NOMO-1 (cell line): ENCODE measurements at regions not wholly inside any gene's neighbourhood (a gene's known extent, or its start where the extent isn't known, plus 50 kb on each side); places are given as distances from the start of the nearest gene placed in this dataset.
A peak's percentile ranks its signal among the peaks of the same experiment; 100 is the strongest.

Source experiments
- DNase-seq, 2 experiments: peaks; one replicate each; lab custom pipeline; 2025; ENCODE audit not compliant: unreplicated experiment in 2 of 2; lab: John Stamatoyannopoulos, UW

- DNase-seq: no peak
Measured at GRCh38 chr6:169341065-169341464, 87.4 kb upstream of the THBS2 start.

DNA sequence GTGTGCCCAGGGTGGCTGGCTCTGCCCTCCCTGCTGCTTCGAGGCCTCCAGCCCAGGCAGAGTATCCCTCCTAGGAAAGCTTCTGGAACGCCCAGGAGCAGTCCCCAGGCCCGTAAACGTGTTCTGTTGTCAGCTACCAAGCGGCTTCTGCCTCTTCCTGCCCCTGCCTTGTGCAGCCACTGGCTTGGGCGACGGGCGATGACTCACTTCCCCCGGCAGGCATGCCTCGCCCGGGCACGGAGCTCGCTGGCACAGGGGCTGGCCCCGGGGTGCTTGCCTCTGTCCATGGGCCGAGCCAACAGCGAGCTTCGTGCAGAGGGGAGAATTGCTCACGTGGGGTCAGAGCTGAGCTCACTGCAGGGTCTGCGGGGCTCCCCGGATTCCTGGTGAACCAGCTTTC lies 86.7 kb upstream of the THBS2 start:
- no peak for DNase-seq

- no peak for DNase-seq
Measured at GRCh38 chr6:169339731-169340309, 86.2 kb upstream of the THBS2 start.

- no peak for DNase-seq
Measured at GRCh38 chr6:169339025-169339424, 85.4 kb upstream of the THBS2 start.

DNA sequence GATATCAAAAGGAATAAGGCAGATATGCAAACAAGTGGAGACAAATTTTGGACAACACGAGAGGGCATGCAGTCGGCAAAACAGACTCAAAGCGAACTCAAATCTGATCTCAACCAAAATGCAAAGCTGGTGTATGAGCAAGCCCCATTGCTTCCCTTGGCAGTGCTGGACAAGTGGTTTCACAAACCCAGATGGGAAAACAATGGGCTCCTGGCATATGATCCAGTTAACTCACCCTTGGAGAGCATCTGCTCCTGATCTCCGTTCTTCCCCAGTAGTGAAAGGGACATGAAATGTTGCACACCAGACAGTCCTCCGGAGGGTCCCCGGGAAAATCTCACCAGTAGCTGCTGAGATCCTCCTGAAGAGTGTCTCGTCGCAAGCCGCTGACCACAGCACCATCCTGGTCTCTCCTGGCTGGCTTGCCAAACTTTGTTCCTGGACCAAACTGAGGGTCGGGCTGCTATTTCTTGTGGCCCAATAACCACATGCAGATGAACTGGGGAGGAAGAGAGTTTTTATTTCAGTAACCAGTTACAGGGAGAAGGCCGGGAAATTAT lies 84.3 kb upstream of the THBS2 start:
- DNase-seq: no peak

DNA sequence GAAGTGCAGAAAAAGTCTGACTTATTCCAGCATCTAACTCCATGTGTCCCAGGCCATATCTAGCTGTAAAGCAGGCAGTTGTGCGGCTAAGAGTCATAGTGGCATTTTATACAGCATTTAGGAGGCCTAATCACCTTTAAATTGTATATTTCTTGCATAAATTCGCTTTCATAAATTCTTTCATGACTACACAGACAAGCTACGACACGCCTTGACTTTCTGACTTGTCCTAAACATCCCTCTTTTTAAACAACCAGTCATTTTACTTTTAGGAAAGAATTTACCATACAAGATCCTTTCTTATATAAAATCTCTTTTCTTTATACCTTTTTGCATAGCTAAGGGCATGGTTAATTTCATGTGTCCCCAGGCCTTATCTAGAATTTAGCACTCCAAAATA lies 81.7 kb upstream of the THBS2 start:
- no peak for DNase-seq

DNA sequence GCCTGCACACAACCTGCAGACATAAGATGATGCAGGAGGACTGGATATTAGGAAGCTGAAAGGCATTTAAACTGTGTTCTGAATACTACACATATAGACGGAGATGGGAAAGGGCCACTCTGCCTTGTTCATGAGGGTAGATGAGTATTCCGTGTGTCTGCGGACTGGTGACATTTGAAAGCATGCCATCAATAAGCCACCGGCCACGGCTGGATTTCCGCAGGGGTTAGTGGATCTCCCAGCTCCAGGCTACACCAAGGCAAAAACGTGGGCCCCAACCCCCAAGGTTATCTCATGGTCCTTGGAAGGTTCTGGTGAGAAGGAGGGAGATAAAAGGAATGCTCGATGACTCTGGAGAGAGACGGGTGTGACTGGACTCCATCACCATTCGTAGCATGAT lies 78.6 kb upstream of the THBS2 start:
- DNase-seq: no peak

DNA sequence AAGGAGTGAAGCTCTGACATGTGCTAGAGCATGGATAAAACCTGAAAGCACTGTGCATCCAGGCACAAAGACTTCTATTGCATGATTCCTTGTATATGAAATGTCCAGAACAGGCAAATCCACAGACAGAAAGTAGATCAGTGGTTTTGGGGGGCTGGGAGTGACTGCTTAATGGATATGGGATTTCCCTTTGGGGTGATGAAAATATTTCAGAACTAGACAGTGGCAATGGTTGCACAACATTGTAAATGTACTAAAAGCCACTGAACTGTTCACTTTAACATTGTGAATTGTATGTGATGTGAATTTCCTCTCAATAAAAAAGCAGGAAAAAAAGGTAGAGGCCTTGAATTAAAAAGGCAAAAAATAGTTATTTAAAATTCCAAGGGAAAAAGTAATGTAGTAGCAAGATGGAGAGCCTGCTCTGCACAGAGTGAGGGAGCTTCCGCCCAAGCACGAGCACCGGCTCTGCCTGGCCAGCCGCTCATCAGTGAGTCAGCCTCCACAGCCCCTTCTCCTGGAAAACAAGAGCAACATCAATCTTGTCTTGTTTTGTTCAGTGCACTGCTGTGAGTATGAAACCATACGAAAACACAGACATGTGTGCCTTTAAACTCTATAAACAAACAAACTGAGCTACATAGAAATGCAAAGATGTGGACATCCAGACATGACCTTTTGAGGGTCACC lies 74.6 kb upstream of the THBS2 start:
- DNase-seq: no peak

DNA sequence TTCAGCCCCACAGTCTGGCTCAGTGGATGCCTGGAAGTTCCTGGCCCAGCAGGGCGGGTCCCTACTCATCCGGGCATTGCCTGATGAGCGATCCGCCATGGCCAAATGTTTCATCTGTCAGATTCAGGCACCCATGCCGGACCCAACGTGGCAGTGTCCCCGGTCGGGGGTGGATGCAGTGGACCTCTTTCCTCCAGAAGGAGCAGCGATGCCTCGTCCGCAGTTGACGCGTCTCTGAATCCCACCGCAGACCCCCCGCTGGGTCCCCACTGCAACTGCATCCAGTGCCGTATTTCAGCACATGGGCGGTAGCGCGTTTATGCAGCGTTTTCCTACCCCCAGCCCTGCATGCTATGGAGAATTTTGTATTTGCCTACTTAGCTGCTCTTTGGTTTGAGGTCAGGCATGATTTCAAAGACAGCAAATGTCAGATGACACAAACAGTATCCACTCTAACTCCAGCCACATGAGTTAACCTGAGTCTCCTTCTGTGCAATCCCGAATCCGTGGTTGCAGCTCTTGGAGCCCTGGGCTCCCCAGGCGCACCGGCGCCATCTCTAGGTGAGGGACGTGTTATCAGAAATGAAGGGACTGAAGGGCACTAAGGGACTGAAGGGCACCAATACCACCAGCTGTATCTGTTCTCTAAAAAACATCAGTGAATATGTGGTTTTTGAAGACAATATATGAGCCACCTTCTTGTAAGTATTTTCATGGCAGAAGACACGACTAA lies 72.6 kb upstream of the THBS2 start:
- peak in 1 of 2 experiments; percentile 13 for DNase-seq

DNA sequence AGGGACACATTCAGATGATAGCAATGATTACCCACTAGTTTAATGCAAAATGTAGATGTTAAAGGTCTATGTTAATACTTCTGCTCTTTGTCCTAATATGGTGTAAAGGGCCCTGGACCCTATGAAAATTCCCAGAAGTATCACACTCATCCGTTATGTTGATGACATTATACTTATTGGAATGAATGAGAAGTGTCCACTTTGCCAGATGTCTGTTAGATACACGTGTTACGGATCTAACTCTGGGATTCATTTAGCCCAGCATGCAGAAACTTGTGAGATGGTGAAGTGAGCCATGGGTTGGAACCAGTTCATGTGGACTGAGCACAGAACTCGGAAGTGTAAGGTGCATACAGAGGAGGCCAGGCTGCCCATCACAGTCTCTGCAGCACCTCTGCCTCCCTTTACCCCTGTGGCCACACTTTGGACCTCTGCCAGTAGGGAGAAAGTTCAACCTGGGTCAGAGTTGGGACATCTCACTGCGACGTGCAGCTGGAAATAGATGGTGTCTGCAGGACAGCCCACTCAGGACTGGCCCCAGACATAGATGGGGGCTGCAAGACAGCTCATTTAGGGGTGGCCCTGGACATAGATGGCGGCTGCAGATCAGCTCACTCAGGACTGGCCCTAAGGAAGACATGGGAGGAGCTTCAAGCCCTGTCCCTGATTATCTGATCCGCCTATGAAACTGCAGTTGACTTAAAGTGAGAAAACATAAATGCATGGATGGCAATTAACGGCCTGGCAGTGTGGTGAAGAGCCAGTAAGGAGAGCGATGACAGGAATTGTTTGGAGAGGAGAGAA lies 71.2 kb upstream of the THBS2 start:
- DNase-seq: no peak

- no peak for DNase-seq
Measured at GRCh38 chr6:169324086-169324485, 70.4 kb upstream of the THBS2 start.

- no peak for DNase-seq
Measured at GRCh38 chr6:169323221-169323620, 69.6 kb upstream of the THBS2 start.

GRCh38 chr6:169321546-169321945 lies 67.9 kb upstream of the THBS2 start:
- no peak for DNase-seq

GRCh38 chr6:169320013-169320412 lies 66.4 kb upstream of the THBS2 start:
- DNase-seq: no peak

DNA sequence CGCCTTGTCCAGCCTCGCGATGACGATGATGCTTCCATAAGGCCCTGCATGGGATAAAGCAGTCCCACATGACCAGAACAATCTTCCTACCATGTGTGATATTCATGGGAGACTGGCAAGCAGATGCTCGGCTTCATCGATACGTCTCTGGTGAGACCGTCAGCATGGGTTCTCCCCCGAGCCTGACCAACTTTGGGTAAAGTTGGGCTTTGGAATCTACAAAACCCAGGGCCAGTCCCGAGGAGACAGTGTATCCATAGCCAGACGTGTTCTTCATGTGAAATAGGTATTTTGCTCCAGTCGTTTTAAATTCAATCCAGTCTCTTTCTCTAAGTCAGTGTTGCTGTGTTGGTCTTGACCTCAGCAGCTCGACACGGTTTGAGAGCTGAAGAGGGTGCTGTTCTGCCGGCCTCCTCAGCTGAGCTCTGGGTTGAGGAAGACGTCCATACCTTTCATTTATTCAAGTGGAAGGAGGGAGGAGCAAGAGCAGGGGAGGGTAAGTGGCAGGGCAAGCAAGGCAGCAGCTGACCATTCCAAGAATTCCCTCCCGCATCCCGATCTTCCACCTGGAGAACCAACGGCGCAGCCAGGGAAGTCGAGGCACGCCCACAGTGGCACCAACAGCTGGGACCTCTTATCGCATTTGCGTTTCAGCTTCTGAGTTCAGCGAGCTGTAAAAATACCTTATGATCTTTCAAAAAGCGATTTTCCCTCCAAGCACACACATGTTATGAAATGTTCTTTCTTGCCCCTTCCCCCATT lies 64.0 kb upstream of the THBS2 start:
- no peak for DNase-seq

DNA sequence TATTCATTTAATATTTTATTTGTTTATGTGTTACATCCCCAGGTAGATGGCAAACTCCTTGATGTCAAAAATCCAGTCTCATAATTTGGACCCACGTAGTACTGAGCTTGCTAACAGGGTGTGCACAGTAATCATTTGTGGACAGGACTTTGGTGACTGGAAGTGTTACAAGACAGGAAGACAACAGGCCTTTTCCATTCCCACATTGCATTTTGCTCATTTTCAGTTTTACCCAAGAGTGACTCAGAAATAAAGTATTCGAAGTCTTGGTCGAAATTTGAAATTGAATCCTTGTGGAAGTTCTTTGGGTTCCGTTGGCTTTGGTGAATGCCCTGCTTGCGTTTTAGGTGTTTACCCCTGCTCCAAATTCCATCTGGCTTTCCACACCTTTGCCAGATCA lies 63.0 kb upstream of the THBS2 start:
- DNase-seq: no peak

GRCh38 chr6:169315830-169316614 lies 62.4 kb upstream of the THBS2 start:
- no peak for DNase-seq

DNA sequence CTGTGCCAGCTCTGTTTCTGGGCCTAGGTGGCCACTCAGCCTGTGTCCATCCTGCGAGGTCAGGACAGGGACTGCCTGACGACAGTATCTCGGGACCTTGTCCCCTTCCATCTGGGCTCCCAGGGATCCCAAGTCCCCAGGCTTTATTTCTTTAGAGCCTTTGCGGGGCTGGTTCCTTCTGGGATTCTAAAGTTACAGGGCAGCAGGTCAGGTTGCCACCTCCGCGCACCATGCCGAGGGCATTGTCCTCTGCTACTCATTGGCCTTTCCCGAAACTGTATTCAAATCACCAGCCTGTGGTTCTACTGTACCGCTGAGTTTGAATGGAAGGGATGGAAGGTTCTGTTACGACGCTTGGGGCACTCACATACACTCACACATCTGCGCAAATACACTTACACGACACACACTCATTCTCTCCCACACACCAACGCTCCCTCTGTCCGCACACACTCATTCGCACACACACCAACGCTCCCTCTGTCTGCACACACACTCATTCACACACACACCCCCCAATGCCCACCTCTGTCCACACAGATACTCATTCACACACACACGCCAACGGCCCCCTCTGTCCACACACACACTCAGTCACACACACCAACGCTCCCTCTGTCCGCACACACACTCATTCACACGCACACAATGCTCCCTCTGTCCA lies 59.8 kb upstream of the THBS2 start:
- DNase-seq: no peak
